Uterus (tissue), 3 donors: ENCODE measurements at regions not wholly inside any gene's neighbourhood (a gene's known extent, or its start where the extent isn't known, plus 50 kb on each side); places are given as distances from the start of the nearest gene placed in this dataset.

ENCODE experiments used
- DNase-seq, 2 donors: peaks; one replicate each; pipeline ENCODE4 v3.0.0-alpha.2; 2019 to 2020
- H3K27ac ChIP-seq, 2 donors: fragments of 200-600 bp; sonication (generic); 1 replicate in 1 of 2; 2 replicates in 1 of 2; pipeline ENCODE4 v1.5.1; 2016 to 2018
- H3K27me3 ChIP-seq, 2 donors: fragments of 200-600 bp; sonication (generic); one replicate each; pipeline ENCODE4 v1.5.1; 2018 to 2019; ENCODE audit warnings: control low read depth in 1 of 2
- H3K36me3 ChIP-seq, 2 donors: fragments of 200-600 bp; sonication (generic); one replicate each; pipeline ENCODE4 v1.5.1; 2019; ENCODE audit warnings: control low read depth in 1 of 2
- H3K4me1 ChIP-seq, 2 donors: fragments of 200-600 bp; sonication (generic); one replicate each; pipeline ENCODE4 v1.5.1; 2018 to 2019; ENCODE audit warnings: control low read depth in 1 of 2
- H3K4me3 ChIP-seq, 2 donors: fragments of 200-600 bp; sonication (generic); 1 replicate in 1 of 2; 2 replicates in 1 of 2; pipeline ENCODE4 v1.5.1; 2018 to 2019; ENCODE audit warnings: mild to moderate bottlenecking in 1 of 2
- H3K9me3 ChIP-seq, 2 donors: fragments of 200-600 bp; sonication (generic); one replicate each; pipeline ENCODE4 v1.5.1; 2019; ENCODE audit warnings: control low read depth in 1 of 2
- CTCF ChIP-seq, 4 experiments: fragments of 200-600 bp in 2 of 4; fragments of 450-650 bp in 2 of 4; sonication (generic) in 2 of 4; IDR thresholded peaks; one replicate each; pipeline ENCODE4 v1.5.1; 2016 to 2019; ENCODE audit warnings: antibody characterized with exemption in 4 of 4, mild to moderate bottlenecking in 2 of 4, moderate library complexity in 1 of 4
- POLR2A ChIP-seq, 2 donors: fragments of 450-650 bp; IDR thresholded peaks; one replicate each; pipeline ENCODE4 v1.6.1; 2016; ENCODE audit warnings: antibody characterized with exemption in 2 of 2, mild to moderate bottlenecking in 1 of 2, moderate library complexity in 1 of 2
- intact Hi-C: fragments of 100-400 bp; cut with DNase I; formaldehyde crosslinking; loops from one replicate; pipeline ENCODE4 v1.15.1; 2023; ENCODE audit warnings: low total_unique reads
- donor health status: DM: yes; HTN: yes; CAD: no.

- Histone ChIP-seq H3K36me3 (no peaks in the 10 kb centered on the region), H3K27me3 (no peaks in the 10 kb centered on the region), H3K27ac (no peak overlapping the region), H3K4me1 (no peaks in the 10 kb centered on the region), H3K9me3 (no peaks in the 10 kb centered on the region), H3K4me3 (no peak overlapping the region)
- TF ChIP-seq CTCF (IDR thresholded peaks at IDR 0.05) (no peak), POLR2A (IDR thresholded peaks at IDR 0.05) (no peak)
- no peak for DNase-seq
- intact Hi-C loops, result no loop called here
Measured at GRCh38 chr11:115581871-115582639, 77.8 kb upstream of the CADM1 start.

GRCh38 chr11:115580927-115581680 is 76.9 kb upstream of the CADM1 start:
- no peaks in the 10 kb centered on the region for H3K36me3 ChIP-seq
- no peaks in the 10 kb centered on the region for H3K4me1 ChIP-seq
- no peaks in the 10 kb centered on the region for H3K27me3 ChIP-seq
- no peak for DNase-seq
- H3K27ac ChIP-seq, result no peak overlapping the region
- TF ChIP-seq POLR2A (IDR thresholded peaks at IDR 0.05) (no peak), CTCF (IDR thresholded peaks at IDR 0.05) (no peak)
- H3K9me3 ChIP-seq, result no peaks in the 10 kb centered on the region
- no peak overlapping the region for H3K4me3 ChIP-seq
- intact Hi-C loops, result no loop called here

- Histone ChIP-seq H3K4me1 (no peaks in the 10 kb centered on the region), H3K27me3 (no peaks in the 10 kb centered on the region), H3K36me3 (no peaks in the 10 kb centered on the region), H3K9me3 (no peaks in the 10 kb centered on the region), H3K27ac (no peak overlapping the region), H3K4me3 (no peak overlapping the region)
- intact Hi-C loops, result no loop called here
- DNase-seq, result no peak
- TF ChIP-seq POLR2A (IDR thresholded peaks at IDR 0.05), result no peak
- no peak for TF ChIP-seq CTCF (IDR thresholded peaks at IDR 0.05)
Measured at GRCh38 chr11:115580416-115580815, 76.2 kb upstream of the CADM1 start.

GRCh38 chr11:115579181-115579825 is 75.1 kb upstream of the CADM1 start:
- TF ChIP-seq POLR2A (IDR thresholded peaks at IDR 0.05) (no peak), CTCF (IDR thresholded peaks at IDR 0.05) (no peak)

GRCh38 chr11:115578275-115578674 is 74.1 kb upstream of the CADM1 start:
- Histone ChIP-seq H3K9me3 (no peaks in the 10 kb centered on the region), H3K4me3 (no peak overlapping the region), H3K27ac (no peak overlapping the region), H3K4me1 (no peaks in the 10 kb centered on the region), H3K36me3 (no peaks in the 10 kb centered on the region), H3K27me3 (no peaks in the 10 kb centered on the region)
- TF ChIP-seq CTCF (IDR thresholded peaks at IDR 0.05), result no peak
- TF ChIP-seq POLR2A (IDR thresholded peaks at IDR 0.05), result no peak
- intact Hi-C loops, result no loop called here
- no peak for DNase-seq

More at GRCh38 chr11:115579181-115579825, 75.1 kb upstream of the CADM1 start:
- intact Hi-C loops, result no loop called here
- Histone ChIP-seq H3K27me3 (no peaks in the 10 kb centered on the region), H3K9me3 (no peaks in the 10 kb centered on the region), H3K36me3 (no peaks in the 10 kb centered on the region), H3K4me1 (no peaks in the 10 kb centered on the region), H3K4me3 (no peak overlapping the region), H3K27ac (no peak overlapping the region)
- DNase-seq, result no peak
